Activated naive CD4-positive, alpha-beta T cell treated with anti-CD3 and anti-CD28 coated beads, Interleukin-2, amount 50 U/mL, for 24 hours (primary cell): ENCODE measurements at regions not wholly inside any gene's neighbourhood (a gene's known extent, or its start where the extent isn't known, plus 50 kb on each side); places are given as distances from the start of the nearest gene placed in this dataset.
A peak's percentile ranks its signal among the peaks of the same experiment; 100 is the strongest.

Experiments used
- H3K27ac Mint-ChIP-seq: one replicate; pipeline ENCODE4 v1.8.0; 2021; ENCODE audit warnings: mild to moderate bottlenecking, mixed read lengths
- H3K27me3 Mint-ChIP-seq: one replicate; pipeline ENCODE4 v1.8.0; 2021; ENCODE audit warnings: mixed read lengths
- H3K36me3 Mint-ChIP-seq: one replicate; pipeline ENCODE4 v1.8.0; 2021; ENCODE audit warnings: mixed read lengths
- H3K4me1 Mint-ChIP-seq: one replicate; pipeline ENCODE4 v1.8.0; 2021; ENCODE audit warnings: mixed read lengths
- H3K4me3 Mint-ChIP-seq: one replicate; pipeline ENCODE4 v1.8.0; 2021; ENCODE audit warnings: mild to moderate bottlenecking, mixed read lengths
- H3K9me3 Mint-ChIP-seq: one replicate; pipeline ENCODE4 v1.8.0; 2021; ENCODE audit warnings: mixed read lengths

DNA sequence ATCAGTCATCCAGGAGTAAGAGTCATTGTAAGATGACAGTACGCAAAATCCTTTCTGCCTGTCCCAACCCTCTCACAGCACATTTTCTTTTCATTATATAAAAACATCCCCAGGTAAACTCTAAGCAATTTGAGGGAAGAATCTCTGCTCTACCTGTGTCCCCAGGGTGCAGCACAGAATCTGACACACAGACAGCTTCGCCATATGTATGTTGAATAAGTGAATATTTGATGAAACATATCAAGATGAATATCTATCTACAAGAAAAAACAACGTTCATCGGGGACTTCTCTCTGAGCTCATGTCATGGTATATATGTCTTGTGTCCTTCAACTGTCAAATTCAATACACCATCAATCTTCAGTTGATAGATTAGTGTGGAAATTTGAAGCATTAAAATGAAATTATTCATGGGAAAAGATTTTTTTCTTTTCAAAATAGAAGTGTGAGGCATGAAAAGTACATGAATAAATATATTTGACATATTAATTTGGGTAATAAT lies 94.5 kb upstream of the KYNU start:
- Mint-ChIP-seq H3K4me3 (no peak overlapping the region), H3K36me3 (no peaks in the 10 kb centered on the region), H3K27ac (no peak overlapping the region), H3K27me3 (no peaks in the 10 kb centered on the region), H3K4me1 (no peaks in the 10 kb centered on the region), H3K9me3 (no peaks in the 10 kb centered on the region)

DNA sequence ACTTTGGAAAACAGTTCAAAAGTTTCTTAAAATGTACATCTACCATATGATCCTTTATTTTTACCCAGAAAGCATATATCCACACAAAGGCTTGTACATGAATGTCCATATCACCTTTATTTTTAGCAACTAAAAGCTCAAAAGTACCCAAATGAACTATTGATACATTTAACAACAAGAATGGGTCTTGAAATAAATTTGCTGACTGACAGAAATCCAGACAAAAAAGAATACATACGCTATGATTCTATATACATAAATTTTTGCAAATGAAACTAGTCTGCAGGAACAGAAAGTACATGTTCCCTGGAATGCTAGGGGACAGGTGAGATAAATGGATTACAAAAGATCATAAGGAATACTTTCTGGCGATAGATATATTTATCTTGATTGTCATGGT lies 96.3 kb upstream of the KYNU start:
- H3K4me3 Mint-ChIP-seq, result no peak overlapping the region
- no peaks in the 10 kb centered on the region for H3K9me3 Mint-ChIP-seq
- no peaks in the 10 kb centered on the region for H3K36me3 Mint-ChIP-seq
- H3K27me3 Mint-ChIP-seq, result no peaks in the 10 kb centered on the region
- H3K27ac Mint-ChIP-seq, result no peak overlapping the region
- H3K4me1 Mint-ChIP-seq, result no peaks in the 10 kb centered on the region

DNA sequence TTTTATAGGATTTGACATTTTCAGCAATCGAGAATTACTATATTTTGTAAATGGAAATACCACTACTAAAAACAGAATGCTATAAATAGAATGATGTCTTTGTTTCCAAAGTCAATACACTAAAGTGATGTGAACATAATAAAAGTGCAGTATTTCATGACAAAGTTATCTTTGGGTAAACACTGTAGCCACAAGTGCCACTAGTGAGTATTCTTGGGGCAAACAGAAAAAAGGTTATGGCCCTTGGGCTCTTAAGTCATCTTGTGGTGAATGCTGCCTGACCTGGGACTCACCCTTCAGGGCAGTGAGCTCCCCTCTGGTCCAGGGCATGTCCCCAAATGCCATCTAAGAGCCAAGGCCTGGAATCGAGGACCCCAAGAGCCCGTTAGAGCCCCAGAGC lies 99.2 kb upstream of the KYNU start:
- H3K27me3 Mint-ChIP-seq, result no peaks in the 10 kb centered on the region
- H3K27ac Mint-ChIP-seq, result no peak overlapping the region
- H3K9me3 Mint-ChIP-seq, result peaks cover 13% of the 10 kb centered on the region
- H3K4me1 Mint-ChIP-seq, result no peaks in the 10 kb centered on the region
- no peak overlapping the region for H3K4me3 Mint-ChIP-seq
- no peaks in the 10 kb centered on the region for H3K36me3 Mint-ChIP-seq

DNA sequence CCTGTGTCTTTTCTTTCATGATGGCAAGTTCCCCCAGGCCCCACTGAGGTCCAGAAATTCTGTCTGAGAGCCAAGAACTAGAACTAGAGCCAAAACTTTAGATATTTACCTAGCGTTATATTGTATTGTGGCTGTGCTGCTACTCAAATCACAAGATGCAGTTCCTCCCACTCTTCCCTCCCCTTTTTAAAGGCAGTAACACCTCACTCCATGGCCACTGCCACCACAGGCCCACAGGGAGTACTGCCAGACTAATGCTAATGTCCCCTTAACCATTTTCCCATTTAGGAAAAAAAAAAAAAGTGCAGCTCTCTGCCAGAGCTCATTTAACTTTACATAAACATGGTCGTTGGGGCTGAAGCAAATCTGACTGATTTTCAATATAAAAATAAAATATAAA lies 99.7 kb upstream of the KYNU start:
- Mint-ChIP-seq H3K4me3 (no peak overlapping the region), H3K4me1 (no peaks in the 10 kb centered on the region), H3K9me3 (peaks cover 13% of the 10 kb centered on the region), H3K36me3 (no peaks in the 10 kb centered on the region), H3K27ac (no peak overlapping the region), H3K27me3 (no peaks in the 10 kb centered on the region)

DNA sequence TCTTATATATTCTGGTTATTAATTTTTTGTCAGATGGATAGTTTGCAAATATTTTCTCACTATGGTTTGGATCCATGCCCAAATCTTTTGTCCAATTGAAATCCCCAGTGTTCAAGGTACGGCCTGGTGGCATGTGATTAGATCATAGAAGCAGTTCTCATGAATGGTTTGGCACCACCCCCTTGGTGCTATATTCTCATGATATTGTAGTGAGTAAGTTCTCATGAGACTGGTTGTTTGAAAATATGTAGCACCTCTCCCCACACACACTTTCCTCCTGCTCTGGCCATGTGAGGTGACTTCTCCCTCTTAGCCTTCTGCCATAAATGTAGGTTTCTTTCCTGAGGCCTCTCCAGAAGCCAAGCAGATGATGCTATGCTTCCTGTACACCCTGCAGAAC lies 107.7 kb upstream of the KYNU start:
- Mint-ChIP-seq H3K9me3 (peaks cover 7% of the 10 kb centered on the region), H3K4me1 (no peaks in the 10 kb centered on the region), H3K36me3 (no peaks in the 10 kb centered on the region), H3K27ac (no peak overlapping the region), H3K4me3 (no peak overlapping the region), H3K27me3 (no peaks in the 10 kb centered on the region)

DNA sequence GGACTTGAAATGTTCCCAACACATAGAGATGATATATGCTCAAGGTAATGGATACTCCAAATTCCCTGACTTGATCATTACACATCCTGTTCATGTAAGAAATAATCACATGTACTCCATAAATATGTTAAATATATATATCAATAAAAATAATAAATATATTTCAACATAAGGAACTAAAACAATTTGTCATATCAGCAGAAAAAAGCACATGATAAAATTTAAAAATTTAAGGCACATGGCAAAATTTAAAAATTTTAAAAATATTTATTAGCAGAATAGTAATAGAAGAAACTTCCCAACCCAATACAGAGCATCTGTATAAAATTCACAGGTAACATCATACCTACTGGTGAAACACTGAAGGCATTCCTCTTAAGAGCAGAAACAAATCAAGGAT lies 109.6 kb upstream of the KYNU start:
- Mint-ChIP-seq H3K27ac (no peak overlapping the region), H3K36me3 (no peaks in the 10 kb centered on the region)

DNA sequence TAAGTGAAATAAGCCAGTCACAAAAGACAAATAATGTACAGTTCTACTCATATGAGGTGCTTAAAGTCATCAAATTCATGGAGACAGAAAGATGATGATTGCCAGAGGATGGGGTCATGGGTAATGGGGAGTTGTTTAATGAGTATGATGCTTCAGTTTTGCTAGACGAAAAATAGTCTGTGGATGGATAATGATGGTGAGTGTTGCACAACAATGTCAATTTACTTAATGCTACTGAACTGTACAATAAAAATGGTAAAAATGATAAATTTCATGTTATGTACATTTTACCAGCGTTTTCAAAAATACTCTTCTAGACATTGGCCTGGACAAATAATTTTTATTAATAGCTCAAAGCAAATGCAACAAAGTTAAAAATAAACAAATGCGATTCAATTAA lies 118.5 kb upstream of the KYNU start:
- Mint-ChIP-seq H3K9me3 (peaks cover 6% of the 10 kb centered on the region), H3K27me3 (no peaks in the 10 kb centered on the region), H3K36me3 (no peaks in the 10 kb centered on the region), H3K27ac (no peak overlapping the region), H3K4me1 (no peaks in the 10 kb centered on the region), H3K4me3 (no peak overlapping the region)

More for the DNA sequence above, 109.6 kb upstream of the KYNU start:
- Mint-ChIP-seq H3K4me3 (no peak overlapping the region), H3K9me3 (peaks cover 12% of the 10 kb centered on the region), H3K27me3 (no peaks in the 10 kb centered on the region), H3K4me1 (no peaks in the 10 kb centered on the region)

DNA sequence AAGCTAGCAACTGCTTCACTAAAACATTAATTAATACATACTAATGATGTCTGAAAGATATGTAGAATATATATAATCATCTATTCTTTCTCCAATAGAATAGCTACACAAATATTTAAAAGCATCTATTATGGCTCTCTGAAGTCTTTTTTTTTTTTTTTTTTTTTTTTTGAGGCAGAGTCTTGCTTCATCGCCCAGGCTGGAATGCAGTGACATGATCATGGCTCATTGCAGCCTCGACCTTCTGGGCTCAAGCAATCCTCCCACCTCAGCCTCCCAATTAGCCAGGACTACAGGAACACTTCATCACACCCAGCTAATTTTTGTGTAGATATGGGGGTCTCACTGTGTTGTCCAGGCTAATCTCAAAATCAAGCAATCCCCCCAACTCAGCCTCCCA lies 120.4 kb upstream of the KYNU start:
- Mint-ChIP-seq H3K27me3 (no peaks in the 10 kb centered on the region), H3K4me3 (no peak overlapping the region), H3K27ac (no peak overlapping the region), H3K4me1 (no peaks in the 10 kb centered on the region), H3K36me3 (no peaks in the 10 kb centered on the region), H3K9me3 (no peaks in the 10 kb centered on the region)

DNA sequence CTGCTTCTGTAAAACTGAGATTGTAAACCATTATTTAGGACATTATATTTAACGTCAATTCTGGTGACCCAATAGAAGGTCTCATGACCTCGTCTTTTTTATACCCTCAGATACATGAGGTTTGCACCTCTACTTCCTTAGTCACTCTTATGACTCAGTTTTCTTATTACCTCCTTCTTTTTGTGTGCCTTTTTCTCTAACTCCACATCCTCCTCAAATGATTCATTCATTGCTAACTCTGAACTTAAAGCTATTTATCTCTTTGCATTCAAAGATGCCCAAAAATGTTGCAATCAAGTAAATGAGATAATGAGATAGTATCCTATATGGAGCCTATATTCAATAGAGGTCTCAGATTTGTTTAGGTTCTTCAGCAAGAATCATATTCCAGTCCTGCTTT lies 121.0 kb upstream of the KYNU start:
- no peaks in the 10 kb centered on the region for H3K27me3 Mint-ChIP-seq
- H3K9me3 Mint-ChIP-seq, result no peaks in the 10 kb centered on the region
- H3K4me3 Mint-ChIP-seq, result no peak overlapping the region
- no peaks in the 10 kb centered on the region for H3K36me3 Mint-ChIP-seq
- no peaks in the 10 kb centered on the region for H3K4me1 Mint-ChIP-seq
- H3K27ac Mint-ChIP-seq, result no peak overlapping the region

DNA sequence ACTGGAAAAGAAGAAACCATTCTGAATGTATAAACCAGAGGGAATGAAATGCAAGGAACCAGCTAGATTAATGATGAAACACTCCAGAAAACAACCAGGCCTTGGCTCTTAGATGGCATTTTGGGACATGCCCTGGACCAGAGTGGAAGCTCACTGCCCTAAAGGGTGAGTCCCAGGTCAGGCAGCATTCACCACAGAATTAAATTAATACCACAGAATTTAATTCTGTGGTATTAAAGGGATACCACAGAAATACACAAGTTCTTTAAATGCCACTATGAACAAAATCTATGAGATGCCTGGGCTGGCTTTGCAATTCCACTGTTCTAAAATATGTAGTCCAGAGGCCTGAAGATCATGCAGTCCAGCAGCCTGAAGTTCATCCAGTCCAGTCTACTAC lies 122.3 kb upstream of the KYNU start:
- Mint-ChIP-seq H3K4me1 (no peaks in the 10 kb centered on the region), H3K27ac (peak overlapping the region; percentile 32), H3K9me3 (no peaks in the 10 kb centered on the region), H3K36me3 (no peaks in the 10 kb centered on the region), H3K27me3 (no peaks in the 10 kb centered on the region), H3K4me3 (no peak overlapping the region)

DNA sequence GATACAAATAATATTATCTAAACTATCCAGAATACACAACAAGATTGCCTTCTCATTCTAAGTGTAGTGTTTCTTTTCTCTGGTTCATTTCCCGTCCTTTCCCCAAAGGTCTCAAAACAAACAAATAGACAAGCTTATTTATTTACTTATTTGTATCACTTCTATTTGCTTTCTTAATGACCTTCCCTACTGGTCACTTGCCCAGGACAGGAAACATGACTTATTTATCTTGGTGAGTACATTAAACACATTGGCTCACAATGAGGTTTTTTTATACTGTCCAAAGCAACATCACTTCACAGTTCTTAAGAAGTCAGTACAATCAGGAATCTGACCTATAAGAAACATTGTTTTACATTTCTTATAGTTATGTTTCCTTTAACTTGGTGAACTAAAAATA lies 123.3 kb upstream of the KYNU start:
- no peaks in the 10 kb centered on the region for H3K36me3 Mint-ChIP-seq
- H3K27me3 Mint-ChIP-seq, result no peaks in the 10 kb centered on the region
- H3K9me3 Mint-ChIP-seq, result peaks cover 3% of the 10 kb centered on the region
- no peak overlapping the region for H3K27ac Mint-ChIP-seq
- H3K4me1 Mint-ChIP-seq, result no peaks in the 10 kb centered on the region
- H3K4me3 Mint-ChIP-seq, result no peak overlapping the region

DNA sequence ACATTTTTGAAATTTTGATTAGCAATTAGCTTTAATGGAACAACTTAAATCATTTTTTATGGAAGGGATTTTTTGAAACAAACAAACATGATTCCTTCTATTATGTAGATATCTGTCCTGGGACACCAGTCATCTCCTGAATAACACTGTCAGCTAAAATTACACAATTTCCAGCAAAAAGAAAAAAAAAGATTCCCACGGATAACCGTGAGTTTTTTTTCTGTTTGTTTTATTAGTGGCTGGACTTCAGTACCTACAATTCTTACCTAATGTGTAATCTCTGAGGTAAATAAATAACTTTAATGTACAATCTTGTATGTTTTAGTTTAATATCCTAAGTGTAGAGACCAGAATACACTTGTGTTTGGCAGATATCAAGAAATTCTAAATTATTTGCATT lies 126.6 kb upstream of the KYNU start:
- Mint-ChIP-seq H3K27me3 (no peaks in the 10 kb centered on the region), H3K4me1 (no peaks in the 10 kb centered on the region), H3K9me3 (peaks cover 5% of the 10 kb centered on the region), H3K36me3 (no peaks in the 10 kb centered on the region), H3K27ac (no peak overlapping the region), H3K4me3 (no peak overlapping the region)

DNA sequence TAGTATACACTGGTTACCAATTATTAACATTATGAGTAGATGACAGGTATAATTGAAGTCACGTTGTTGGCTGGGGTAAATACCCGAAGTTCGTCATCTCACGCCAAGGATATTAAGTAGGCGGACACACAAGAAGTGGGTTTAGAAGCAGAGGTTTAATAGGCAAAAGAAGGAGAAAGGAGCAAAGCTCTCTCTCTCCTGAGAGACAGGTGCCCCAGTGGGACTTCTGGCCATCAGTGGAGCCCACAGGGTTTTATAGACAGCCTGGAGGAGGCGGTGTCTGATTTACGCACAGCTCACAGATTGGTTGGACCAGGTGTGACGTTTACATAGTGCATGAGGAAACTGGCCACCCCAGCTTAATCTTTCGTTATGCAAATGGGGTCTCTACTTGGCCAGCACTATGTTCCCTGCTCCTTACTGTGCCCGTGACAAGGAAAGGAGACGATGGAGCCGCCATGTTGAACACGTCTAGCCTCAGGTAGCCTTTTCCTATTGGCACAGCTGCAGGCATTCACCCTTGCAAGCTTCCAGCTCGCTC lies 128.8 kb upstream of the KYNU start:
- no peaks in the 10 kb centered on the region for H3K4me1 Mint-ChIP-seq
- no peak overlapping the region for H3K27ac Mint-ChIP-seq
- H3K9me3 Mint-ChIP-seq, result peaks cover 5% of the 10 kb centered on the region
- H3K4me3 Mint-ChIP-seq, result no peak overlapping the region
- H3K36me3 Mint-ChIP-seq, result no peaks in the 10 kb centered on the region
- no peaks in the 10 kb centered on the region for H3K27me3 Mint-ChIP-seq

DNA sequence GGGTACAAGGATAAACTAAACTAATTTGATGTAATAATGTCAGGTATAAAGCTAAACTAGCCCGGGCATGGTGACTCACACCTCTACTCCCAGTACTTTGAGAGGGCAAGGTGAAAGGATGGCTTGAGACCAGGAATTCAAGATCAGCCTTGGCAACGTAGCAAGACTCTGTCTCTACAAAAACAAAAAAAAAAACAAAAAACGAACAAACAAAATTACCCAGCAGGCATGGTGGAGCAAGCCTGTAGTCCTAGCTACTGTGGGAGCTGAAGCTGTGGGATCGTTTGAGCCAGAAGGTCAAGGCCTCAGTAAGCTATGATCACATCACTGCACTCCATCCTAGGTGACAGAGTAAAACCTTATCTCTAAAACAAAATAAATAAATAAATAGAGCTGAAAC lies 131.8 kb upstream of the KYNU start:
- no peaks in the 10 kb centered on the region for H3K27me3 Mint-ChIP-seq
- no peaks in the 10 kb centered on the region for H3K36me3 Mint-ChIP-seq

DNA sequence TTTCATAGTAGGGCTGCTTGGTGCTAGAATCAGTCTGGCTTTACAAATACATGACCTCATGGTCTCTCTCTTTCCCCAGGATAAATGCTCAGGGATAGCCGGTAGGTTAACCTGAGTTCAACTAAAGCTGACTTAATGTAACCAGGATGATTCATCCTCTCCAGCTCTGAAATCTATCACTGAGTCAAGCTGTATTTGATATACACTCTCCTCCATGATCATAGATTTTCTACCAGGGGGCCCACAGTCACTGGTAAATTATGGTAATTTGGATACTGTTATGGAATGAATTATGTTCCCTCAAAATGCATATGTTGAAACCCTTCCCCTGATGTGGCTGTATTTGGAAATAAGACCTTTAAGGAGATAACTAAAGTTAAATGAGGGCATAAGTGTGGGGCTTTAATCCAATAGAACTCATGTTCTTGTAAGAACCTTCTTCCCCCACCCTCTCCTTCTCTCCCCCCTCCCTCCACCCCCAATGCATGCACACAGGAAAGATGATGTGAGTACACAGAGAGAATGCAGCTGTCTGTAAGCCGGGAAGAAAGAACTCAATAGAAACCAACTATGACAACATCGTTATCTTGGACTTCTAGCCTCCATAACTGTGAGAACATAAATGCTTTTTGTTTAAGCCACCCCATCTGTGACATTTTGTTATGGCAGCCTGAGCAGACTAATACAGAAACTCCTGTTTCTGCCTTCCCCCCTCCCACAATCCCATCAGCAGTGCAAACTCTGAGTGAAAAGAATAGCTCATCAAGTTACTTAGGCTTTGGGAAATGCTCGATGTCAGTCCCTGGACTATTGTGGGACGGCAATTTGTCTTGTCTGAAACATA lies 134.9 kb upstream of the KYNU start:
- Mint-ChIP-seq H3K36me3 (no peaks in the 10 kb centered on the region), H3K4me3 (no peak overlapping the region), H3K9me3 (no peaks in the 10 kb centered on the region), H3K27me3 (no peaks in the 10 kb centered on the region), H3K4me1 (no peaks in the 10 kb centered on the region), H3K27ac (no peak overlapping the region)

More for the DNA sequence above, 131.8 kb upstream of the KYNU start:
- Mint-ChIP-seq H3K4me3 (no peak overlapping the region), H3K27ac (no peak overlapping the region), H3K4me1 (no peaks in the 10 kb centered on the region), H3K9me3 (peaks cover 5% of the 10 kb centered on the region)

DNA sequence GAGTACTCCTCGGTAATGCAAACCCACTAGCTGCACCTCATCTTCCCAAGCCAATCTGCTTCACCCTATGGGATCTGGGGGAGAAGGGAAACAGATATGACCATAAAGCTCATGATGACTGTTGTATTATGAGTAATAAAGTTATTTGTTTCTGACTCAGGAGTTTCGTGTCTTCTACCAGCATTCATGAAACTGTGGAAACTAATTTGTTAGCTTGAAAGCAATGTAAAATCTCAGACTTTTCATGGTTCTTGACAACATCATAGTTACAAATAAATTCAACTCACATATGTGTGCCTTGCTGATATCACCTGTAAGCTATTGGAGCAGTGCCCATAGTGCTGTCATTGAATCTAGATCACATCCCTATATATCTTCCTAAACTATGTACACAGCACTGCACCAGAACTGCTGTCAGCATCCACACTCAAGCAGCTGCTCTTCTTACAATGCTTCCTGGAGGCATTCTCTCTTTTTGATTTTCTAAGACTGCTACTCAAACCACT lies 135.6 kb upstream of the KYNU start:
- no peaks in the 10 kb centered on the region for H3K9me3 Mint-ChIP-seq
- no peak overlapping the region for H3K27ac Mint-ChIP-seq
- no peaks in the 10 kb centered on the region for H3K36me3 Mint-ChIP-seq
- no peak overlapping the region for H3K4me3 Mint-ChIP-seq
- H3K27me3 Mint-ChIP-seq, result no peaks in the 10 kb centered on the region
- H3K4me1 Mint-ChIP-seq, result no peaks in the 10 kb centered on the region
